HFFc6 (cell line): ENCODE measurements at regions not wholly inside any gene's neighbourhood (a gene's known extent, or its start where the extent isn't known, plus 50 kb on each side); places are given as distances from the start of the nearest gene placed in this dataset.
"Not testable (repeated sequence)": the region's sequence is repeated elsewhere in the genome, so short reads cannot be mapped to it uniquely, and the experiment has no call there.

Experiments used
- DNase-seq: peaks from one replicate; pipeline ENCODE4 v3.0.0-alpha.2; 2018
- H3K27ac Mint-ChIP-seq: 2 replicates; pipeline ENCODE4 v1.8.0; 2020; ENCODE audit warnings: mild to moderate bottlenecking, mixed read lengths
- H3K27me3 Mint-ChIP-seq: 2 replicates; pipeline ENCODE4 v1.8.0; 2021; ENCODE audit warnings: mild to moderate bottlenecking, moderate library complexity, mixed read lengths; ENCODE audit not compliant: insufficient read depth
- H3K36me3 Mint-ChIP-seq: 2 replicates; pipeline ENCODE4 v1.8.0; 2021; ENCODE audit warnings: low read depth, mixed read lengths
- H3K4me1 Mint-ChIP-seq: 2 replicates; pipeline ENCODE4 v1.8.0; 2020; ENCODE audit warnings: low read depth, mixed read lengths
- H3K4me3 Mint-ChIP-seq: 2 replicates; pipeline ENCODE4 v1.8.0; 2020; ENCODE audit warnings: mild to moderate bottlenecking, moderate library complexity, mixed read lengths
- H3K9me3 Mint-ChIP-seq: 2 replicates; pipeline ENCODE4 v1.8.0; 2020; ENCODE audit warnings: mild to moderate bottlenecking, mixed read lengths
- TF ChIP-seq, protein P1 (sequence below): fragments of 200-600 bp; sonication (generic); IDR thresholded peaks from 2 replicates; pipeline ENCODE4 v1.5.0; 2021; ENCODE audit warnings: antibody characterized with exemption, mild to moderate bottlenecking

DNA sequence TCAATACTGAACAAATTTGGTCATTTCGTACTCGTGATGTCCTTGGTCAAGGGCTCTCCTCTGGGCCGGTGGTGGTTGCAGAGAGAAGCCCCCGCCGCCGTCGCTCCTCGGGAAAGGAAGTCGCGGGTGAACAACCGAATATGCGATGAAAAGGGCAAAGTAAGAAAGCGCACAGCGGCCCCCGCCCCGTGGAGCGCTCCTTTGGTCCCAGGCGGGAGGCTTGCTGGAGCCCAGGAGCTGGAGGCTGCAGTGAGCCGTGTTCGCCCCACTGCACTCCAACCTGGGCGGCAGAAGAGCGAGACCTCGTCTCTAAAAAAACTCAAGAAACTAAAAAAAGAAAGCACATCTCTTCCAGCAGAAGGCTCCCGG is 108.4 kb upstream of the LARP1 start:
- peaks cover 13% of the 10 kb centered on the region for H3K27me3 Mint-ChIP-seq
- TF ChIP-seq, protein P1, sequence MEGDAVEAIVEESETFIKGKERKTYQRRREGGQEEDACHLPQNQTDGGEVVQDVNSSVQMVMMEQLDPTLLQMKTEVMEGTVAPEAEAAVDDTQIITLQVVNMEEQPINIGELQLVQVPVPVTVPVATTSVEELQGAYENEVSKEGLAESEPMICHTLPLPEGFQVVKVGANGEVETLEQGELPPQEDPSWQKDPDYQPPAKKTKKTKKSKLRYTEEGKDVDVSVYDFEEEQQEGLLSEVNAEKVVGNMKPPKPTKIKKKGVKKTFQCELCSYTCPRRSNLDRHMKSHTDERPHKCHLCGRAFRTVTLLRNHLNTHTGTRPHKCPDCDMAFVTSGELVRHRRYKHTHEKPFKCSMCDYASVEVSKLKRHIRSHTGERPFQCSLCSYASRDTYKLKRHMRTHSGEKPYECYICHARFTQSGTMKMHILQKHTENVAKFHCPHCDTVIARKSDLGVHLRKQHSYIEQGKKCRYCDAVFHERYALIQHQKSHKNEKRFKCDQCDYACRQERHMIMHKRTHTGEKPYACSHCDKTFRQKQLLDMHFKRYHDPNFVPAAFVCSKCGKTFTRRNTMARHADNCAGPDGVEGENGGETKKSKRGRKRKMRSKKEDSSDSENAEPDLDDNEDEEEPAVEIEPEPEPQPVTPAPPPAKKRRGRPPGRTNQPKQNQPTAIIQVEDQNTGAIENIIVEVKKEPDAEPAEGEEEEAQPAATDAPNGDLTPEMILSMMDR: no peak
- H3K27ac Mint-ChIP-seq: no peak overlapping the region
- peaks cover 13% of the 10 kb centered on the region for H3K4me1 Mint-ChIP-seq
- H3K9me3 Mint-ChIP-seq: no peaks in the 10 kb centered on the region; the same call in 1 of the 2 replicates
- H3K4me3 Mint-ChIP-seq: peak overlapping the region; percentile 62; the same call in 1 of the 2 replicates
- no peaks in the 10 kb centered on the region for H3K36me3 Mint-ChIP-seq
- DNase-seq: no peak

DNA sequence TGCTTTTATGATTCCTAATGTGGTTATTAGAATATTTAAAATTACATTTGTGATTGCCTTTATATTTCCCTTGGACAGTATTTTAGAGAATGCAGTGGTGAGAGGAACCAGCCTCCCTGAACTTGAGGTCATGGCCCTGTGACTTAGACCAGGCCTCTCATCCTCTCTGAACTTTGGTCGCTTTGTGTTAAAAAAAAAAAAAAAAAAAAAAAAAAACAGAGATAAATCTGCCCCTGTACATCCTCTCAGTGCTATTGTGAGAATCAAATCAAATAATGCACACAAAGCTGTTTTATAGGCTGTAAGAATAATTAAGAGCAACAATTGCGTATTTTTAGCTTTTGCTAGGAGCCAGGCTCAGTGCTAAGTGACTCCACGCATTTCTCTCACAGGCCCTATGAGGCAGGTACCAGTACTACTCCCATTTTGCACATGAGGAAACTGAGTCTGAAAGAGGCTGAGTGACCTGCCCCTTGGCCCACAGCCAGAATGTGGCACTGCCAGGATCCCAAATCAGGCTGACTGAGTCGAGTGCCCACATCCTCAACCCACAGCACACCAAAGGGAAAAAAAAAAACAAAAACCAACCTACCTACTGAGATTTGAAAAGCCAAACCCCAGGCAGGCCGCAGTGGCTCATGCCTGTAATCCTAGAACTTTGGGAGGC is 110.3 kb upstream of the LARP1 start:
- H3K27ac Mint-ChIP-seq: no peak overlapping the region
- TF ChIP-seq, protein P1: no peak
- no peak for DNase-seq
- peaks cover 13% of the 10 kb centered on the region for H3K4me1 Mint-ChIP-seq
- no peaks in the 10 kb centered on the region for H3K36me3 Mint-ChIP-seq
- H3K4me3 Mint-ChIP-seq: no peak overlapping the region
- H3K27me3 Mint-ChIP-seq: peaks cover 14% of the 10 kb centered on the region
- H3K9me3 Mint-ChIP-seq: no peaks in the 10 kb centered on the region; the same call in 1 of the 2 replicates

DNA sequence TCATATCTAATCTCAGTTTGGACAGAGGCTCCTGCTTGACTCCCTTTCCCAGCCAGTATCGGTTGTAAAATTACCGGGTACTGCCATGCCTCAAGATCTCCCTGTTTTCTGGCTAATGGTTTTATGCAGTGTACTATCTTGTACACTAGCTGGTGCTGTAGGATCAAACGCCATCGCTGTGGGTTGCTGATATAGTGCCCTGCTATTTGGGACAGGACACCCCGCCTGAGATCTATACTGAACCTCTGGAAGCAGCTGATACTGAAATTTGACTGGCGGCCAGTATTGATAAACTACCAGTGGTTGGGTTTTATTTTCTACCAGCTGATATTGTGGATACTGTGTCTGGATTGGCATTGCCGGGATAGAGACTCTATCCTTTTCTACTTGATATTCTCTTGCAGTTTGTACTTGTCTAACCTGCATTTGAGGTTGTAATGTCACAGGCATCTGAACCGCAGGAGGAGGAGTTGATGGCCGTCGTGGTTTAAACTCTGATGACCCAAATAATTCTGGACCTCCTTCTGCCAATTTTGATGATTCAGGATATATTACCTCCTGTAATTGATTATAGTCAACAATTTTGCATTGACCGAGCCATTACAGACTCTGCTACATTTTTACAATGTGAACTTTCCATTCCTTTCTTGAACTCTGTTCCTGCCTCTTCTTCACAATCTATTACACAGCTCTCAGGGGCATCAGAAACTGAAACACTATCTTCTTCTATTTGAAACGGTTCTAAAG is 112.5 kb upstream of the LARP1 start:
- H3K9me3 Mint-ChIP-seq: no peaks in the 10 kb centered on the region; the same call in 1 of the 2 replicates
- no peaks in the 10 kb centered on the region for H3K36me3 Mint-ChIP-seq
- peaks cover 9% of the 10 kb centered on the region; the same call in 1 of the 2 replicates for H3K4me1 Mint-ChIP-seq
- no peak overlapping the region for H3K27ac Mint-ChIP-seq
- DNase-seq: peak; percentile 15
- no peak overlapping the region for H3K4me3 Mint-ChIP-seq
- H3K27me3 Mint-ChIP-seq: peaks cover 12% of the 10 kb centered on the region
- TF ChIP-seq, protein P1: peak; percentile 76

DNA sequence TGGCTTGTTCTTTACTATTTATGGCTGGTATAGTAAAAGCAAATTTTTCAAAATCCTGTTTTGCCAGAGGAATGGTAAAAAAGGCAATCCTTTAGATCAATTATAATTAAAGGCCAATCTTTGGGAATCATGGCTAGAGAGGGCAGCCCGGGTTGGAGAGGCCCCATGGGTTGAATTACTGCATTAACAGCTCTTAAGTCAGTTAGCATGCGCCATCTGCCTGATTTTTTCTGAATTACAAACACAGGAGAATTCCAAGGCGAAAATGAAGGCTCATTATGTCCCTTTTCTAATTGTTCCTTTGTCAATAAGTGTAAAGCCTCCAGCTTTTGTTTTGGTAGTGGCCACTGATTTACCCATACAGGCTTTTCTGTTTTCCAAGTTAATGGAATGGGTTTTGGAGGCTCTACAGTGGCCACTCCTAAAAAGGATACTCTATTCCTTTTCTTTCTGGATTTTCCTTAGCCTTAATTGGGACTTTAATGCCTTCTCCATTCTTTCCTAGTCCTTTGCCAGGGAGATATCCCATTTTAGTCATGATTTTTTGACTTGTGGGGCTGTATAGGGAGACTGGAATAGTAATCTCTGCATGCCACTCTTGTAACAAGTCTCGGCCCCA is 114.9 kb upstream of the LARP1 start:
- peak; percentile 35 for DNase-seq
- H3K36me3 Mint-ChIP-seq, H3K9me3 Mint-ChIP-seq, H3K27me3 Mint-ChIP-seq, H3K27ac Mint-ChIP-seq, H3K4me1 Mint-ChIP-seq, H3K4me3 Mint-ChIP-seq: not testable (repeated sequence)
- TF ChIP-seq, protein P1: peak; percentile 79

DNA sequence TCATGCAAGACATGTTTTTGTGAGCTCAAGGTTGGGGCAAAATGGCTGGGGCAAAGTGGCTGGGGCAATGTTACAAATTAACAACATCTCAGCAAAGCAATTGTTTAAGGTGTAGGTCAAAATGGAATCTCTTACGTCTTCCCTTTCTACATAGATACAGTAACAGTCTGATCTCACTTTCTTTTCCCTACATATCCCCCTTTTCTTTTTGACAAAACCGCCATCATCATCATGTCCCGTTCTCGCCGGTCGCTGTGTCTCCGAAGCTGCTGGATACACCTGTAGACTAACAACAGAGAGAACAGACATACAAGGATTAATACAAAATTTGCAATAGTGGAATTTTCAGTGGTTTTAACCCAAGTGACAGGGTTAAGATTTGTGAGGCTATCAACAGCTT is 118.4 kb upstream of the LARP1 start:
- H3K36me3 Mint-ChIP-seq, H3K27me3 Mint-ChIP-seq, H3K4me3 Mint-ChIP-seq, H3K27ac Mint-ChIP-seq, DNase-seq, H3K9me3 Mint-ChIP-seq, H3K4me1 Mint-ChIP-seq: not testable (repeated sequence)

DNA sequence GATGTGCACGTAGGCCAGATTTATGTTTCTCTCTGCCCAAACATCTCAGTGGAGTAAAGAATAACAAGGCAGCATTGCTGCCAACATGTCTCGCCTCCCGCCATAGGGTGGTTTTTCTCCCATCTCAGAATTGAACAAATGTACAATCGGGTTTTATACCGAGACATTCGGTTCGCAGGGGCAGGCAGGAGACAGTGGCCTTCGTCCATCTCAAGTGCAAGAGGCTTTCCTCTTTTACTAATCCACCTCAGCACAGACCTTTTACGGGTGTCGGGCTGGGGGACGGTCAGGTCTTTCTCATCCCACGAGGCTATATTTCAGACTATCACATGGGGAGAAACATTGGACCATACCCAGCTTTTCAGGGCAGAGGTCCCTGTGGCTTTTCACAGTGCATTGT is 118.9 kb upstream of the LARP1 start:
- H3K36me3 Mint-ChIP-seq, H3K4me1 Mint-ChIP-seq, H3K27me3 Mint-ChIP-seq, DNase-seq, H3K9me3 Mint-ChIP-seq, H3K4me3 Mint-ChIP-seq, H3K27ac Mint-ChIP-seq: not testable (repeated sequence)

DNA sequence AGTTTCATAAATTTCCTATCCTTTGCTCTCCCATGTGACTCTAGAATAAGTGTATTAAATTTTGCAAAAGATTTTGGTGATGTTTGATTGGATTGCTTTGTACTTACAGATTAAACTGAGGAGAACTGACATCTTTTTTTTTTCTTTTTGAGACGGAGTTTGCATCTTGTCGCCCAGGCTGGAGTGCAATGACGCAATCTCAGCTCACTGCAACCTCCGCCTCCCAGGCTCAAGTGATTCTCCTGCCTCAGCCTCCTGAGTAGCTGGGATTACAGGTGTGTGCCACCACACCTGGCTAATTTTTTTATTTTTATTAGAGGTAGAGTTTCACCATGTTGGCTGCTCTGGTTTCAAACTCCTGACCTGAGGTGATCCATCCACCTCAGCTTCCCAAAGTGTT is 121.4 kb upstream of the LARP1 start:
- H3K36me3 Mint-ChIP-seq, H3K4me3 Mint-ChIP-seq, DNase-seq, H3K27ac Mint-ChIP-seq, H3K9me3 Mint-ChIP-seq, H3K27me3 Mint-ChIP-seq, H3K4me1 Mint-ChIP-seq: not testable (repeated sequence)
